ENCODE measurements at regions not wholly inside any gene's neighbourhood (a gene's known extent, or its start where the extent isn't known, plus 50 kb on each side); places are given as distances from the start of the nearest gene placed in this dataset.

- Histone ChIP-seq H2AFZ (ENCODE audit: low read length) (no peak overlapping the region), H2BK120ac (replicated peaks; ENCODE audit: low read depth, low read length) (no peak overlapping the region), H4K8ac (ENCODE audit: extremely low read depth, insufficient read depth, low read length) (no peak overlapping the region), H3K18ac (ENCODE audit: extremely low read depth, low read length) (no peak overlapping the region), H3K4me3 (ENCODE audit: extremely low read depth in 1 of 4, insufficient read depth in 2 of 4, low read depth in 3 of 4, low read length in 4 of 4) (no peak overlapping the region), H3K36me3 (ENCODE audit: control insufficient read depth in 2 of 4, insufficient read depth in 4 of 4, low read length in 3 of 4) (no peaks in the 10 kb centered on the region), H4K20me1 (replicated peaks in 1 of 2; ENCODE audit: control insufficient read depth in 1 of 2, insufficient read depth in 2 of 2, low read length in 2 of 2) (no peaks in the 10 kb centered on the region), H3K4me2 (ENCODE audit: insufficient read depth in 1 of 2, low read depth in 2 of 2, low read length in 2 of 2) (no peak overlapping the region), H3K79me2 (ENCODE audit: control insufficient read depth in 1 of 2, insufficient read depth in 2 of 2, low read length in 2 of 2) (no peaks in the 10 kb centered on the region), H3K23ac (ENCODE audit: insufficient read length) (no peak overlapping the region), H4K91ac (replicated peaks; ENCODE audit: insufficient read length, low read length) (no peak overlapping the region), H3K14ac (ENCODE audit: insufficient read length) (no peak overlapping the region), H3K9me3 (ENCODE audit: insufficient read depth in 2 of 2, low read depth in 1 of 2, low read length in 1 of 2) (no peaks in the 10 kb centered on the region), H2AK5ac (ENCODE audit: low read depth, low read length) (no peak overlapping the region), H3K79me1 (ENCODE audit: low read depth, low read length) (no peaks in the 10 kb centered on the region), H2BK20ac (ENCODE audit: low read length) (no peak overlapping the region), H3K27me3 (replicated peaks in 1 of 4; ENCODE audit: control insufficient read depth in 3 of 4, extremely low read depth in 1 of 4, insufficient read depth in 3 of 4, low read length in 3 of 4) (peaks cover 0 to 3% (median 1%) of the 10 kb centered on the region in 4 experiments; a peak in 1 of 7 replicates), H2BK15ac (ENCODE audit: low read length) (no peak overlapping the region), H2BK12ac (ENCODE audit: low read depth, low read length) (no peak overlapping the region), H4K5ac (ENCODE audit: insufficient read length, low read depth, low read length) (no peak overlapping the region), H3K27ac (ENCODE audit: low read depth, low read length) (no peak overlapping the region), H3K4ac (replicated peaks; ENCODE audit: insufficient read length, low read depth, low read length) (no peak overlapping the region), H3K56ac (replicated peaks; ENCODE audit: insufficient read length, low read depth, low read length) (no peak overlapping the region), H3K9ac (replicated peaks in 1 of 4; ENCODE audit: extremely low read depth in 1 of 4, low read depth in 3 of 4, low read length in 3 of 4) (no peak overlapping the region), H3K23me2 (ENCODE audit: low read depth, low read length) (no peaks in the 10 kb centered on the region), H2BK5ac (ENCODE audit: low read depth, low read length) (no peak overlapping the region), H3K4me1 (replicated peaks in 1 of 4; ENCODE audit: control insufficient read depth in 3 of 4, insufficient read depth in 4 of 4, low read length in 3 of 4) (peaks cover 0 to 3% (median 0%) of the 10 kb centered on the region in 4 experiments; a peak in 1 of 7 replicates)
- POLR2A ChIA-PET (ENCODE audit: partially characterized antibody), result no interaction called here
- FAIRE-seq (no peak), DNase-seq (ENCODE audit: low read depth in 1 of 2, low spot score in 2 of 2) (no peak)
- 87% methylated on average over 3 of the region's 3 CpGs; no CpG with 5 or more reads in 1 of the 2 experiments for WGBS, 2 experiments (ENCODE audit: extremely low coverage in 1 of 2, insufficient coverage in 1 of 2, insufficient read length in 1 of 2, insufficient replicate concordance in 2 of 2, low coverage in 1 of 2, low lambda C conversion rate in 2 of 2, missing lambda C conversion rate in 1 of 2)
- CTCF ChIA-PET (ENCODE audit: partially characterized antibody), result interaction anchor here (0.6 to 2.2 kb wide), 6 partner anchors 8 to 102 kb away, joined by 3 to 6 read pairs (median 4); no protein-coding TSS in a partner anchor
- TF ChIP-seq USF2 (IDR thresholded peaks at IDR 0.05; ENCODE audit: low read length) (no peak), CTBP2 (IDR thresholded peaks at IDR 0.05; ENCODE audit: borderline replicate concordance, insufficient read depth, insufficient read length, low read length) (no peak), TBP (IDR thresholded peaks at IDR 0.05; ENCODE audit: low read depth, low read length) (no peak), GABPA (IDR thresholded peaks at IDR 0.05; ENCODE audit: borderline replicate concordance, insufficient read depth, low read length) (no peak), CBX5 (IDR thresholded peaks at IDR 0.05; ENCODE audit: low read depth, low read length) (no peak), RAD21 (IDR thresholded peaks at IDR 0.05 in 1 of 2, conservative IDR thresholded peaks at IDR 0.05 in 1 of 2; ENCODE audit: low read depth in 2 of 2, low read length in 2 of 2) (no peak), NANOG (IDR thresholded peaks at IDR 0.05; ENCODE audit: insufficient read depth, low read depth, low read length, poor library complexity, severe bottlenecking) (no peak), SP2 (IDR thresholded peaks at IDR 0.05; ENCODE audit: low read length) (no peak), RBBP5 (IDR thresholded peaks at IDR 0.05; ENCODE audit: borderline replicate concordance, low read depth, low read length) (no peak), ATF2 (IDR thresholded peaks at IDR 0.05; ENCODE audit: low read length) (no peak)
Observed at GRCh38 chr2:120618830-120619229, 116.8 kb upstream of the GLI2 start.
